Bronchial epithelial cell (primary cell): ENCODE measurements at regions not wholly inside any gene's neighbourhood (a gene's known extent, or its start where the extent isn't known, plus 50 kb on each side); places are given as distances from the start of the nearest gene placed in this dataset.

Experiments
- DNase-seq: peaks from one replicate; pipeline ENCODE4 v3.0.0-alpha.2; 2010; ENCODE audit warnings: low read depth
- FAIRE-seq: peaks from 2 replicates; lab custom pipeline; 2011; peaks lifted over from hg19 to GRCh38; lab: Jason Lieb, UNC
- H3K27me3 ChIP-seq: 2 replicates; pipeline ENCODE4 v1.5.1; 2011; ENCODE audit warnings: low read length; ENCODE audit not compliant: control insufficient read depth, insufficient read depth
- H3K36me3 ChIP-seq: 2 replicates; pipeline ENCODE4 v1.5.1; 2011; ENCODE audit warnings: low read length; ENCODE audit not compliant: control insufficient read depth, insufficient read depth
- H3K4me3 ChIP-seq: 2 replicates; pipeline ENCODE4 v1.5.1; 2011; ENCODE audit warnings: mild to moderate bottlenecking, low read depth, low read length, control low read depth
- TF ChIP-seq, protein P1 (sequence below): IDR thresholded peaks from 2 replicates; pipeline ENCODE4 v1.5.1; 2011; ENCODE audit warnings: mild to moderate bottlenecking, moderate library complexity, low read length, control low read depth, inconsistent platforms; ENCODE audit not compliant: insufficient read depth, severe bottlenecking

DNA sequence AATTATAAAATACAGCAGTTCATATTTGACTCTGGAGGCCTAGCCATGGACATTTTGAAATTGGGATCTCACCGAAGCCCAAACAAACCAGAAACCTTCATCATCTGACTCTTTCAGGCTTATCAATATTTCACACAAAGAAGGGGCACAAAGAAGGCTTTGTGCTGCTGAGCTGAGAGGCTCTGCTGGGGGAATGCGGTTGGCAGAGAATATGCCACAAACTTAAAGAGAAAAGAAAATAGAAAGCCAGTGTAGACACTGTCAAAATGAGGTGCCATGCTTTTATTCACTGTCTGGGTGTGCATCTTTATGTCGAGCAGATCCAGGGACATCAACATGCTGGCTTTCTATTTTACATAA lies 162.6 kb downstream of the QPCT start:
- TF ChIP-seq, protein P1, sequence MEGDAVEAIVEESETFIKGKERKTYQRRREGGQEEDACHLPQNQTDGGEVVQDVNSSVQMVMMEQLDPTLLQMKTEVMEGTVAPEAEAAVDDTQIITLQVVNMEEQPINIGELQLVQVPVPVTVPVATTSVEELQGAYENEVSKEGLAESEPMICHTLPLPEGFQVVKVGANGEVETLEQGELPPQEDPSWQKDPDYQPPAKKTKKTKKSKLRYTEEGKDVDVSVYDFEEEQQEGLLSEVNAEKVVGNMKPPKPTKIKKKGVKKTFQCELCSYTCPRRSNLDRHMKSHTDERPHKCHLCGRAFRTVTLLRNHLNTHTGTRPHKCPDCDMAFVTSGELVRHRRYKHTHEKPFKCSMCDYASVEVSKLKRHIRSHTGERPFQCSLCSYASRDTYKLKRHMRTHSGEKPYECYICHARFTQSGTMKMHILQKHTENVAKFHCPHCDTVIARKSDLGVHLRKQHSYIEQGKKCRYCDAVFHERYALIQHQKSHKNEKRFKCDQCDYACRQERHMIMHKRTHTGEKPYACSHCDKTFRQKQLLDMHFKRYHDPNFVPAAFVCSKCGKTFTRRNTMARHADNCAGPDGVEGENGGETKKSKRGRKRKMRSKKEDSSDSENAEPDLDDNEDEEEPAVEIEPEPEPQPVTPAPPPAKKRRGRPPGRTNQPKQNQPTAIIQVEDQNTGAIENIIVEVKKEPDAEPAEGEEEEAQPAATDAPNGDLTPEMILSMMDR = no peak
- no peak for DNase-seq
- FAIRE-seq = no peak
- Histone ChIP-seq H3K36me3 (no peaks in the 10 kb centered on the region), H3K4me3 (no peak overlapping the region), H3K27me3 (no peaks in the 10 kb centered on the region)

DNA sequence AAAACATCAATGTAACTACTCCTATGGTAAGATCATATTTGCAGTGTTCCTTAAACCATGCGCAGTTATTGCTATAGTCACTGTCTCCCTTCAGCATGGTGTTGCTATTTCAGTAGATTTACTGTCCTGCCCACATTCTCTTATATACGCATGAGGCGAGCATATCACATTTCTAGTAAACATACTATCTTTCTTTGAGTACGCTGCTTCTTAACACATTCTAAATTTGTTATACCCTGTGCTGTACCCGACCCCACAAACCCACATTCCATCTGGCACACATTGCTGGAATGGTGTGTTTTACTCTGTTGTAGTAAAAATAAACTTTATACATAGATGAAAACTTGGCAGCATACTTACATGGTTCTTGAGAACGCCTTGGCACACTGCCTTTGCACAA lies 163.3 kb downstream of the QPCT start:
- no peak for FAIRE-seq
- no peaks in the 10 kb centered on the region for H3K36me3 ChIP-seq
- no peak overlapping the region for H3K4me3 ChIP-seq
- DNase-seq = no peak
- TF ChIP-seq, protein P1 = no peak
- no peaks in the 10 kb centered on the region for H3K27me3 ChIP-seq

DNA sequence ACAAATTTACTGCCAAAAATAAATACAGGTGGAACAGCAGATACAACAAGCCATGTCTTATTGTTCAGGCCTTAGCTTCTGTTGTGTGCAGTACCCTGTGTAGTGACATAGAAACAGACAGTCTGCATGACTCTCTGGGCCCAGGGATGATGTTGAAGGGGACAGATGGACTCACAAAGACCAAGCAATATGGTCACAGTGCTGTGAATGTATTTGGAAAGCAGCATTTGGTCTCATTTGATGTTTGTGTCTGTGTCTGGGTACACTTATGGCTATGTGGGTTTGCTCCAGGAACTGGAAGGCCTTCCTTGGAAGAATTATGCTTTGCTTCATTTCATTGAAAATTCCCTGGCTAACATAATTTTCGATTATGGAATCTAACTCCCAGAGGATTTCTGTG lies 158.5 kb downstream of the CDC42EP3 start:
- no peak for FAIRE-seq
- TF ChIP-seq, protein P1 = no peak
- no peak for DNase-seq
- no peaks in the 10 kb centered on the region for H3K27me3 ChIP-seq
- no peaks in the 10 kb centered on the region for H3K36me3 ChIP-seq
- no peak overlapping the region for H3K4me3 ChIP-seq

DNA sequence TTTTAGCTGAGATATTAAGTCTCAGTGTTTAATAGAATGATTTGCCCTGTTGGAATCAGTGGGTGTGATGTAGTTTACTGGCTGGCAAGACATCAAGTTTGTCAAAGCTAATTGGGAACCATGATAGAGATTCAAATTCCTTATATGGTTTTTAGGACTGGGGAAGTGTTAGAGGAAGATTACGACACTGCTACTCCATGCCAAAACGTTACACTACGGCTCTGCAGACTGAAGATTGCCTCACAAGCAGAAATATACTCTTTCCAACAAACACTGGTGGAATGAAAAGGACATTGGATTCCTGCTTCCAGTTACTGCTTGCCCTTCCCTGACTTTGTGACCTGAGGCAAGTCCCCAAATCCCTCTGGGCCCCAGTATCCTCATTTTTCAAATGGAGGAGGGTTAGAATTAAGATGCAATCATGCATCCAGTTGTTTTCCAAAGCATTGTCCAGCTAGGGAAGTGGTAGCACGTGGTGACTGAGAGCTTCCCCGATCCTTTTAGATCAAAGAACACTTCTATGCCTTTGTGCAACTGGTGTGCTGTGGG lies 147.6 kb downstream of the CDC42EP3 start:
- peak; percentile 88 for DNase-seq
- peak; percentile 82 for FAIRE-seq
- Histone ChIP-seq H3K27me3 (no peaks in the 10 kb centered on the region), H3K4me3 (no peak overlapping the region), H3K36me3 (no peaks in the 10 kb centered on the region)
- TF ChIP-seq, protein P1 = no peak

DNA sequence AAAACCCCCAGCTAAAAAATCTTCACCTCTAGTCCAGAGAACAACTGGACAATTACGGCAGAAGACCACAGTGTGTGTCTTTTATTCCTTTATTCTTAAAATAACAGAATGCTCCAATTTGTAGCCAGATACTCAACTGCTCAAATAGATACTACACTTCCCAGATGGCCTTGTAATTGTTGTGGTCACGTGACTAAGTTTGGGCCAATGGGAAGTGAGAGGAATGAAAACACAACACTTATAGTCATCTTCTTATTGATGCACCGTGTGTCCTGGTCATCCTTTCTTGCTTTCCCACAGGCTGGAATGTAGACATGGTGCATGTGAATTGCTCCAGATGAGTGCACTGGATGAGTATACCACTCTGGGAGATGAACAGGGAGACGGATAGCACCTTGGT lies 145.1 kb downstream of the CDC42EP3 start:
- H3K27me3 ChIP-seq = no peaks in the 10 kb centered on the region
- FAIRE-seq = no peak
- no peak overlapping the region for H3K4me3 ChIP-seq
- TF ChIP-seq, protein P1 = no peak
- DNase-seq = peak; percentile 4
- H3K36me3 ChIP-seq = no peaks in the 10 kb centered on the region

DNA sequence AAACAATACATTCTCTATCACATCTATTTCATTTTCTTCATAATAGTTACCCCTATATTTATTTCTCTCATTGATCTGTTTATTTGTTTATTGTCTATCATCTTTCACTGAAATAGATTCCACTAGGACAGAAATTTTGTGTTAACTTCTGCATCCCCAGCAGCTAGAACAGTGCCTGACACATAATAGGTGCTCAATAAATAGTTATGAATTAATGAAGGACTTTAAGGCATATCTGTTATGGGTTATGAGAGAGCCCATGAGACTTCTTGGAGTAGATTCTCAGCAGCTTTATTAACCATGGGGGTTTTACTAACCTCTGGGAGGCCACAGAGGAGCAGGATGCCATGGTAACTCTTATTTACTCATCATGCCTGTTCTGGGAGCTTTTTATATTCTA lies 144.6 kb downstream of the CDC42EP3 start:
- Histone ChIP-seq H3K36me3 (no peaks in the 10 kb centered on the region), H3K4me3 (no peak overlapping the region), H3K27me3 (no peaks in the 10 kb centered on the region)
- DNase-seq (no peak), FAIRE-seq (no peak)
- TF ChIP-seq, protein P1 = no peak
